GM23248 (cell line): ENCODE measurements at regions not wholly inside any gene's neighbourhood (a gene's known extent, or its start where the extent isn't known, plus 50 kb on each side); places are given as distances from the start of the nearest gene placed in this dataset.

Experiments used
- EZH2 ChIP-seq: fragments of 200-600 bp; sonication (generic); IDR thresholded peaks from 2 replicates; pipeline ENCODE4 v1.6.1; 2018; ENCODE audit warnings: antibody characterized with exemption, mild to moderate bottlenecking; ENCODE audit not compliant: insufficient read depth, poor library complexity, severe bottlenecking
- EZH2phosphoT487 ChIP-seq: fragments of 200-600 bp; sonication (generic); IDR thresholded peaks from 2 replicates; pipeline ENCODE4 v1.6.1; 2018; ENCODE audit warnings: antibody characterized with exemption, moderate library complexity, mild to moderate bottlenecking, low read depth; ENCODE audit not compliant: insufficient read depth

- TF ChIP-seq EZH2, result no peak
- TF ChIP-seq EZH2phosphoT487, result no peak
These were observed 174.4 kb downstream of the CENPF start for GRCh38 chr1:214777364-214777763.
